ENCODE measurements at regions not wholly inside any gene's neighbourhood (a gene's known extent, or its start where the extent isn't known, plus 50 kb on each side); places are given as distances from the start of the nearest gene placed in this dataset.
"Not testable (repeated sequence)": the region's sequence is repeated elsewhere in the genome, so short reads cannot be mapped to it uniquely, and the experiment has no call there.

GRCh38 chr10:57562211-57562610 lies 705.5 kb downstream of the IPMK start (continued):
- no peak for TF ChIP-seq PBX2 (CRISPR knock-in tag; IDR thresholded peaks at IDR 0.05)

DNA sequence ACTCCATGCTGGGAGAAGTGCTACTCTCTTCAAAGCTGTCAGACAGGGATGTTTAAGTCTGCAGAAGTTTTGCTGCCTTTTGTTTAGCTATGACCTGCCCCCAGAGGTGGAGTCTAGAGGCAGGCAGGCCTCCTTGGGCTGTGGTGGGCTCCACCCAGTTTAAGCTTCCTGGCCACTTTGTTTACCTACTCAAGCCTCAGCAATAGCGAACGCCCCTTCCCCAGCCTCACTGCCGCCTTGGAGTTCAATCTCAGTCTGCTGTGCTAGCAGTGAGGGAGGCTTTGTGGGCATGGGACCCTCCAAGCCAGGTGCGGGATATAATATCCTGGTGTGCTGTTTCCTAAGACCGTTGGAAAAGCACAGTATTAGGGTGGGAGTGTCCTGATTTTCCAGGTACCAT lies 715.9 kb downstream of the IPMK start:
- FAIRE-seq; BruUV-seq (replicated peaks); intact Hi-C loops (cut with micrococcal nuclease; ENCODE audit: unreplicated experiment): not testable (repeated sequence)

DNA sequence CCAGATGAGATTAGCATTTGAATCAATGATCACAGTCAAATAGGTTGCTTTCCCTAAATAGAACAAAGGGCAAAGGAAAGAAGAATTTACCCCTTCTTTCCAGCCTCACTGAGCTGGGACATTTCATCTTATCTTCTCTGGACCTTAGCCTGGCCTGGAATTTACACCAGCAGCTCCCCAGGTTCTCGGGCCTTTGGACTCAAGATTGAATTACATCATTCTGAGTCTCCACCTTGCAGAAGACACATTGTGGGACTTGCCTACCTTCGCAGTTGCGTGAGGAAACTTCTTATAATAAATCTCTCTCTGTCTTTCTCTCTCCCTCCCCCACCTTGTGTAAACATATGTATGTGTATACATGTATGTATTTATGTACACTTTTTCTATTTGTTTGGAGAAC lies 732.4 kb downstream of the IPMK start:
- ChIA-PET POLR2A (no interaction called here), CTCF (ENCODE audit: low intra/inter-chr PET ratio, low total read pairs) (no interaction called here)
- no peak overlapping the region for H3K4me3 ChIP-seq (replicated peaks in 1 of 3; ENCODE audit: insufficient read depth in 1 of 3, low read depth in 2 of 3, low read length in 3 of 3)
- TF ChIP-seq CCAR2 (optimal IDR thresholded peaks at IDR 0.05; ENCODE audit: low read depth, low read length) (no peak), MAFG (CRISPR knock-in tag; IDR thresholded peaks at IDR 0.05) (no peak), ZNF878 (CRISPR knock-in tag; IDR thresholded peaks at IDR 0.05) (no peak), ZNF235 (CRISPR knock-in tag; IDR thresholded peaks at IDR 0.05; ENCODE audit: borderline replicate concordance) (no peak), GATAD1 (CRISPR knock-in tag; IDR thresholded peaks at IDR 0.05) (no peak), ZNF101 (CRISPR knock-in tag; IDR thresholded peaks at IDR 0.05; ENCODE audit: borderline replicate concordance, low read depth) (no peak), SATB2 (CRISPR knock-in tag; IDR thresholded peaks at IDR 0.05) (no peak)
- TF ChIP-seq, protein P1, sequence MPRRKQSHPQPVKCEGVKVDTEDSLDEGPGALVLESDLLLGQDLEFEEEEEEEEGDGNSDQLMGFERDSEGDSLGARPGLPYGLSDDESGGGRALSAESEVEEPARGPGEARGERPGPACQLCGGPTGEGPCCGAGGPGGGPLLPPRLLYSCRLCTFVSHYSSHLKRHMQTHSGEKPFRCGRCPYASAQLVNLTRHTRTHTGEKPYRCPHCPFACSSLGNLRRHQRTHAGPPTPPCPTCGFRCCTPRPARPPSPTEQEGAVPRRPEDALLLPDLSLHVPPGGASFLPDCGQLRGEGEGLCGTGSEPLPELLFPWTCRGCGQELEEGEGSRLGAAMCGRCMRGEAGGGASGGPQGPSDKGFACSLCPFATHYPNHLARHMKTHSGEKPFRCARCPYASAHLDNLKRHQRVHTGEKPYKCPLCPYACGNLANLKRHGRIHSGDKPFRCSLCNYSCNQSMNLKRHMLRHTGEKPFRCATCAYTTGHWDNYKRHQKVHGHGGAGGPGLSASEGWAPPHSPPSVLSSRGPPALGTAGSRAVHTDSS (CRISPR knock-in tag; conservative IDR thresholded peaks at IDR 0.05), result no peak
- TF ChIP-seq, protein P2, sequence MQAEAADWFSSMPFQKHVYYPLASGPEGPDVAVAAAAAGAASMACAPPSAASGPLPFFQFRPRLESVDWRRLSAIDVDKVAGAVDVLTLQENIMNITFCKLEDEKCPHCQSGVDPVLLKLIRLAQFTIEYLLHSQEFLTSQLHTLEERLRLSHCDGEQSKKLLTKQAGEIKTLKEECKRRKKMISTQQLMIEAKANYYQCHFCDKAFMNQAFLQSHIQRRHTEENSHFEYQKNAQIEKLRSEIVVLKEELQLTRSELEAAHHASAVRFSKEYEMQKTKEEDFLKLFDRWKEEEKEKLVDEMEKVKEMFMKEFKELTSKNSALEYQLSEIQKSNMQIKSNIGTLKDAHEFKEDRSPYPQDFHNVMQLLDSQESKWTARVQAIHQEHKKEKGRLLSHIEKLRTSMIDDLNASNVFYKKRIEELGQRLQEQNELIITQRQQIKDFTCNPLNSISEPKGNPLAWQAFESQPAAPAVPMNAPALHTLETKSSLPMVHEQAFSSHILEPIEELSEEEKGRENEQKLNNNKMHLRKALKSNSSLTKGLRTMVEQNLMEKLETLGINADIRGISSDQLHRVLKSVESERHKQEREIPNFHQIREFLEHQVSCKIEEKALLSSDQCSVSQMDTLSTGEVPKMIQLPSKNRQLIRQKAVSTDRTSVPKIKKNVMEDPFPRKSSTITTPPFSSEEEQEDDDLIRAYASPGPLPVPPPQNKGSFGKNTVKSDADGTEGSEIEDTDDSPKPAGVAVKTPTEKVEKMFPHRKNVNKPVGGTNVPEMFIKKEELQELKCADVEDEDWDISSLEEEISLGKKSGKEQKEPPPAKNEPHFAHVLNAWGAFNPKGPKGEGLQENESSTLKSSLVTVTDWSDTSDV (CRISPR knock-in tag; IDR thresholded peaks at IDR 0.05), result no peak

More for the DNA sequence above, 715.9 kb downstream of the IPMK start:
- H3K27ac ChIP-seq (ENCODE audit: extremely low read length, insufficient read depth, low read length); H3K79me2 ChIP-seq (ENCODE audit: insufficient read depth, low read length); H3K4me1 ChIP-seq (ENCODE audit: insufficient read depth, low read length); H3K9me3 ChIP-seq (ENCODE audit: low read length); H3K4me2 ChIP-seq (ENCODE audit: low read depth, low read length); H3K9ac ChIP-seq (ENCODE audit: insufficient read depth, low read depth, low read length); H4K20me1 ChIP-seq (ENCODE audit: insufficient read depth, low read length); H3K36me3 ChIP-seq (replicated peaks in 1 of 2; ENCODE audit: control insufficient read depth in 1 of 2, insufficient read depth in 2 of 2, low read length in 2 of 2); CTCF ChIA-PET (ENCODE audit: low intra/inter-chr PET ratio, low total read pairs); H3K4me3 ChIP-seq (replicated peaks in 1 of 3; ENCODE audit: insufficient read depth in 1 of 3, low read depth in 2 of 3, low read length in 3 of 3); POLR2A ChIA-PET; in situ Hi-C loops (cut with HindIII; ENCODE audit: extremely low pct_ligation_motif_present, low pct_unique_long_range_greater_than_20kb); H2AFZ ChIP-seq (ENCODE audit: low read length); DNase-seq (ENCODE audit: low spot score); H3K27me3 ChIP-seq (ENCODE audit: control insufficient read depth in 1 of 2, insufficient read depth in 2 of 2, low read length in 2 of 2); ATAC-seq: not testable (repeated sequence)
- WGBS (ENCODE audit: low lambda C conversion rate), result 20% methylated on average over 5 of the region's 5 CpGs

More for the DNA sequence above, 732.4 kb downstream of the IPMK start:
- in situ Hi-C loops (cut with HindIII; ENCODE audit: extremely low pct_ligation_motif_present, low pct_unique_long_range_greater_than_20kb), result no loop called here
- Histone ChIP-seq H4K20me1 (ENCODE audit: insufficient read depth, low read length) (no peaks in the 10 kb centered on the region), H3K27me3 (ENCODE audit: control insufficient read depth in 1 of 2, insufficient read depth in 2 of 2, low read length in 2 of 2) (no peaks in the 10 kb centered on the region), H3K27ac (ENCODE audit: extremely low read length, insufficient read depth, low read length) (no peak overlapping the region), H3K79me2 (ENCODE audit: insufficient read depth, low read length) (no peaks in the 10 kb centered on the region), H3K9me3 (ENCODE audit: low read length) (no peaks in the 10 kb centered on the region), H3K9ac (ENCODE audit: insufficient read depth, low read depth, low read length) (no peak overlapping the region), H3K4me2 (ENCODE audit: low read depth, low read length) (no peak overlapping the region), H3K36me3 (replicated peaks in 1 of 2; ENCODE audit: control insufficient read depth in 1 of 2, insufficient read depth in 2 of 2, low read length in 2 of 2) (no peaks in the 10 kb centered on the region), H3K4me1 (ENCODE audit: insufficient read depth, low read length) (no peaks in the 10 kb centered on the region), H2AFZ (ENCODE audit: low read length) (no peak overlapping the region)
- intact Hi-C loops (cut with micrococcal nuclease; ENCODE audit: unreplicated experiment), result no loop called here
- BruUV-seq (replicated peaks), result no TSS peak
- ATAC-seq, result no peak
- 3% methylated on average over 3 of the region's 3 CpGs for WGBS (ENCODE audit: low lambda C conversion rate)
- FAIRE-seq, result no peak
- no peak for DNase-seq (ENCODE audit: low spot score)

All from HepG2 (cell line).